SK-N-SH treated with all-trans-retinoic acid at 6 μM for 48 hours (cell line): ENCODE measurements at regions not wholly inside any gene's neighbourhood (a gene's known extent, or its start where the extent isn't known, plus 50 kb on each side); places are given as distances from the start of the nearest gene placed in this dataset.

ENCODE experiments used
- ATAC-seq: fragments of 200-7000 bp; cut with Tn5 transposase; 3 replicates; pipeline ENCODE4 v1.9.1; 2020; ENCODE audit warnings: mild to moderate bottlenecking, moderate library complexity
- ARNTL ChIP-seq: fragments of 450-650 bp; formaldehyde crosslinking; IDR thresholded peaks from 2 replicates; pipeline ENCODE4 v1.5.0; 2020; ENCODE audit warnings: low read depth, mild to moderate bottlenecking, moderate library complexity, borderline replicate concordance
- BACH2 ChIP-seq: fragments of 250-450 bp; sonication (Bioruptor Pico); IDR thresholded peaks from 2 replicates; pipeline ENCODE4 v1.9.0; 2021; ENCODE audit warnings: mild to moderate bottlenecking, borderline replicate concordance
- CREB5 ChIP-seq: fragments of 250-450 bp; sonication (Bioruptor Pico); IDR thresholded peaks from 2 replicates; pipeline ENCODE4 v1.5.1; 2020; ENCODE audit warnings: low read depth, mild to moderate bottlenecking, moderate library complexity
- CSRNP3 ChIP-seq: fragments of 250-450 bp; sonication (Bioruptor Pico); IDR thresholded peaks from 2 replicates; pipeline ENCODE4 v1.5.1; 2021; ENCODE audit warnings: mild to moderate bottlenecking, moderate library complexity
- ESRRG ChIP-seq: fragments of 250-450 bp; sonication (Bioruptor Pico); IDR thresholded peaks from 2 replicates; pipeline ENCODE4 v1.6.1; 2021; ENCODE audit warnings: mild to moderate bottlenecking
- GLIS3 ChIP-seq: fragments of 250-450 bp; sonication (Bioruptor Pico); IDR thresholded peaks from 2 replicates; pipeline ENCODE4 v1.5.0; 2020; ENCODE audit warnings: mild to moderate bottlenecking, moderate library complexity
- ISL1 ChIP-seq: fragments of 250-450 bp; sonication (Bioruptor Pico); IDR thresholded peaks from 2 replicates; pipeline ENCODE4 v2.1.2; 2022; ENCODE audit warnings: mild to moderate bottlenecking, moderate library complexity
- OSR1 ChIP-seq: fragments of 250-450 bp; sonication (Bioruptor Pico); IDR thresholded peaks from 2 replicates; pipeline ENCODE4 v1.8.0; 2022; ENCODE audit warnings: moderate library complexity, mild to moderate bottlenecking, inconsistent platforms
- POU6F1 ChIP-seq: fragments of 250-450 bp; sonication (Bioruptor Pico); IDR thresholded peaks from 2 replicates; pipeline ENCODE4 v1.8.0; 2021; ENCODE audit warnings: low read depth, mild to moderate bottlenecking, moderate library complexity, borderline replicate concordance
- RARB ChIP-seq: fragments of 250-450 bp; sonication (Bioruptor Pico); IDR thresholded peaks from 2 replicates; pipeline ENCODE4 v1.8.0; 2021; ENCODE audit warnings: mild to moderate bottlenecking, moderate library complexity
- SNAI2 ChIP-seq: fragments of 250-450 bp; sonication (Bioruptor Pico); IDR thresholded peaks from 2 replicates; pipeline ENCODE4 v1.5.0; 2020; ENCODE audit warnings: mild to moderate bottlenecking, moderate library complexity
- TCF4 ChIP-seq: fragments of 250-450 bp; sonication (Bioruptor Pico); IDR thresholded peaks from 2 replicates; pipeline ENCODE4 v1.8.0; 2021; ENCODE audit warnings: mild to moderate bottlenecking, moderate library complexity, borderline replicate concordance
- TOX ChIP-seq: fragments of 250-450 bp; sonication (Bioruptor Pico); IDR thresholded peaks from 2 replicates; pipeline ENCODE4 v1.8.0; 2021; ENCODE audit warnings: mild to moderate bottlenecking, moderate library complexity, borderline replicate concordance
- TSHZ2 ChIP-seq: fragments of 250-450 bp; sonication (Bioruptor Pico); IDR thresholded peaks from 2 replicates; pipeline ENCODE4 v1.5.0; 2020; ENCODE audit warnings: mild to moderate bottlenecking, moderate library complexity
- ZC3H10 ChIP-seq: fragments of 250-450 bp; sonication (Bioruptor Pico); IDR thresholded peaks from 2 replicates; pipeline ENCODE4 v1.5.1; 2021; ENCODE audit warnings: mild to moderate bottlenecking, moderate library complexity
- ZFP30 ChIP-seq: fragments of 450-650 bp; formaldehyde crosslinking; IDR thresholded peaks from 2 replicates; pipeline ENCODE4 v1.5.0; 2022; ENCODE audit warnings: mild to moderate bottlenecking, moderate library complexity
- ZNF565 ChIP-seq: fragments of 450-650 bp; formaldehyde crosslinking; conservative IDR thresholded peaks from 2 replicates; pipeline ENCODE4 v1.5.0; 2020; ENCODE audit warnings: low read depth, mild to moderate bottlenecking, moderate library complexity
- ZNF70 ChIP-seq: fragments of 450-650 bp; formaldehyde crosslinking; IDR thresholded peaks from 2 replicates; pipeline ENCODE4 v1.5.0; 2020; ENCODE audit warnings: mild to moderate bottlenecking, moderate library complexity
- ZNF8 ChIP-seq: fragments of 450-650 bp; formaldehyde crosslinking; IDR thresholded peaks from 2 replicates; pipeline ENCODE4 v1.5.0; 2020; ENCODE audit warnings: mild to moderate bottlenecking, moderate library complexity

- no peak for ATAC-seq
- no peak for TF ChIP-seq GLIS3 (CRISPR knock-in tag)
- no peak for TF ChIP-seq RARB (CRISPR knock-in tag)
- TF ChIP-seq ZFP30 (CRISPR knock-in tag): no peak
- no peak for TF ChIP-seq ZC3H10
- TF ChIP-seq BACH2: no peak
- no peak for TF ChIP-seq TCF4 (CRISPR knock-in tag)
- TF ChIP-seq POU6F1 (CRISPR knock-in tag): no peak
- no peak for TF ChIP-seq ESRRG (CRISPR knock-in tag)
- TF ChIP-seq ZNF70 (CRISPR knock-in tag): no peak
- no peak for TF ChIP-seq OSR1 (CRISPR knock-in tag)
- TF ChIP-seq SNAI2 (CRISPR knock-in tag): no peak
- TF ChIP-seq CSRNP3 (CRISPR knock-in tag): no peak
- no peak for TF ChIP-seq ZNF565
- no peak for TF ChIP-seq CREB5 (CRISPR knock-in tag)
- no peak for TF ChIP-seq ZNF8 (CRISPR knock-in tag)
- TF ChIP-seq TOX (CRISPR knock-in tag): no peak
- no peak for TF ChIP-seq ARNTL
- no peak for TF ChIP-seq ISL1 (CRISPR knock-in tag)
- no peak for TF ChIP-seq TSHZ2
Measured at GRCh38 chr21:25381936-25382452, 225.3 kb downstream of the MRPL39 start.

GRCh38 chr21:25375675-25376074 is 231.6 kb downstream of the MRPL39 start:
- TF ChIP-seq CREB5 (CRISPR knock-in tag): no peak
- no peak for TF ChIP-seq CSRNP3 (CRISPR knock-in tag)
- TF ChIP-seq TCF4 (CRISPR knock-in tag): no peak
- TF ChIP-seq ZNF70 (CRISPR knock-in tag): no peak
- no peak for TF ChIP-seq TSHZ2
- no peak for ATAC-seq
